Cerebellar nuclear complex (tissue), 1 donor: ENCODE measurements at regions not wholly inside any gene's neighbourhood (a gene's known extent, or its start where the extent isn't known, plus 50 kb on each side); places are given as distances from the start of the nearest gene placed in this dataset.
"Not testable (repeated sequence)": the region's sequence is repeated elsewhere in the genome, so short reads cannot be mapped to it uniquely, and the experiment has no call there.

Experiments used
- DNase-seq, 2 experiments: peaks; one replicate each; lab custom pipeline; 2025; lab: John Stamatoyannopoulos, UW

GRCh38 chr1:120278259-120278610 is 101.9 kb upstream of the SEC22B start:
- DNase-seq, result not testable (repeated sequence)

- not testable (repeated sequence) for DNase-seq
Measured at GRCh38 chr1:120277428-120278258, 101.3 kb upstream of the SEC22B start.

- DNase-seq, result not testable (repeated sequence)
Measured at GRCh38 chr1:120276710-120277109, 100.4 kb upstream of the SEC22B start.

GRCh38 chr1:120274438-120274837 is 98.1 kb upstream of the SEC22B start:
- not testable (repeated sequence) for DNase-seq

GRCh38 chr1:120273363-120273762 is 97.0 kb upstream of the SEC22B start:
- DNase-seq, result not testable (repeated sequence)

- DNase-seq, result not testable (repeated sequence)
Measured at GRCh38 chr1:120272242-120272641, 95.9 kb upstream of the SEC22B start.

GRCh38 chr1:120271561-120272221 is 95.4 kb upstream of the SEC22B start:
- DNase-seq, result not testable (repeated sequence)

GRCh38 chr1:120267894-120268551 is 91.7 kb upstream of the SEC22B start:
- not testable (repeated sequence) for DNase-seq

GRCh38 chr1:120264564-120264963 is 88.2 kb upstream of the SEC22B start:
- DNase-seq, result not testable (repeated sequence)

GRCh38 chr1:120262791-120263751 is 86.8 kb upstream of the SEC22B start:
- DNase-seq, result not testable (repeated sequence)

GRCh38 chr1:120257778-120258105 is 81.4 kb upstream of the SEC22B start:
- DNase-seq, result not testable (repeated sequence)

GRCh38 chr1:120257064-120257777 is 80.9 kb upstream of the SEC22B start:
- not testable (repeated sequence) for DNase-seq

GRCh38 chr1:120250756-120251155 is 74.4 kb upstream of the SEC22B start:
- not testable (repeated sequence) for DNase-seq

GRCh38 chr1:120248726-120249427 is 72.6 kb upstream of the SEC22B start:
- not testable (repeated sequence) for DNase-seq

- not testable (repeated sequence) for DNase-seq
Measured at GRCh38 chr1:120248203-120248602, 71.9 kb upstream of the SEC22B start.

- not testable (repeated sequence) for DNase-seq
Measured at GRCh38 chr1:120243867-120244266, 67.5 kb upstream of the SEC22B start.

GRCh38 chr1:120242582-120242981 is 66.3 kb upstream of the SEC22B start:
- not testable (repeated sequence) for DNase-seq

- DNase-seq, result not testable (repeated sequence)
Measured at GRCh38 chr1:120241868-120242267, 65.5 kb upstream of the SEC22B start.

GRCh38 chr1:120240181-120240580 is 63.9 kb upstream of the SEC22B start:
- DNase-seq, result not testable (repeated sequence)

- DNase-seq, result not testable (repeated sequence)
Measured at GRCh38 chr1:120239351-120239750, 63.0 kb upstream of the SEC22B start.
